ENCODE measurements at regions not wholly inside any gene's neighbourhood (a gene's known extent, or its start where the extent isn't known, plus 50 kb on each side); places are given as distances from the start of the nearest gene placed in this dataset.

DNA sequence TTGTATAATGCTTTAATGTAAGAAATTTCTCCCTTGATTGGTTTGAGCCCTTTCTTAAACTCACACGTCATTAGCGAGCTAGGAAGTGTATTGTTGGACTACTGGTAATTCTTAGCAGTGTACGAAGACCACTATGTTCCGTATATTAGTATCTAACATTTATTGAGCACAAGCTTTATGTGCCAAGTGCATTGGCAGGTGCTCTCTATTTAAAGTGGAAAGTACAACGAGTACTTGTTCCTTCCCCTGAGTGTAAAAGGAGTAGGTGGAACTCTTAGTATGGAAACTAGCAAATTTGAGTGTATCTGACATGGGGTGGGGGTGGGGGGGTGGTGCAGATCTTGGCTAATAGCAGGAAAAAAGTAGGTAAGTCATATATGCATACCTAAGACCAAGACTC is 594.7 kb downstream of the FGF9 start:
- no peak overlapping the region for H3K4me3 ChIP-seq (ENCODE audit: low read depth, low read length)
- TF ChIP-seq, protein P1, sequence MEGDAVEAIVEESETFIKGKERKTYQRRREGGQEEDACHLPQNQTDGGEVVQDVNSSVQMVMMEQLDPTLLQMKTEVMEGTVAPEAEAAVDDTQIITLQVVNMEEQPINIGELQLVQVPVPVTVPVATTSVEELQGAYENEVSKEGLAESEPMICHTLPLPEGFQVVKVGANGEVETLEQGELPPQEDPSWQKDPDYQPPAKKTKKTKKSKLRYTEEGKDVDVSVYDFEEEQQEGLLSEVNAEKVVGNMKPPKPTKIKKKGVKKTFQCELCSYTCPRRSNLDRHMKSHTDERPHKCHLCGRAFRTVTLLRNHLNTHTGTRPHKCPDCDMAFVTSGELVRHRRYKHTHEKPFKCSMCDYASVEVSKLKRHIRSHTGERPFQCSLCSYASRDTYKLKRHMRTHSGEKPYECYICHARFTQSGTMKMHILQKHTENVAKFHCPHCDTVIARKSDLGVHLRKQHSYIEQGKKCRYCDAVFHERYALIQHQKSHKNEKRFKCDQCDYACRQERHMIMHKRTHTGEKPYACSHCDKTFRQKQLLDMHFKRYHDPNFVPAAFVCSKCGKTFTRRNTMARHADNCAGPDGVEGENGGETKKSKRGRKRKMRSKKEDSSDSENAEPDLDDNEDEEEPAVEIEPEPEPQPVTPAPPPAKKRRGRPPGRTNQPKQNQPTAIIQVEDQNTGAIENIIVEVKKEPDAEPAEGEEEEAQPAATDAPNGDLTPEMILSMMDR (IDR thresholded peaks at IDR 0.05; ENCODE audit: borderline replicate concordance, insufficient read depth, low read depth, low read length) = no peak

- TF ChIP-seq, protein P1 (IDR thresholded peaks at IDR 0.05; ENCODE audit: borderline replicate concordance, insufficient read depth, low read depth, low read length) = no peak
- no peak overlapping the region for H3K4me3 ChIP-seq (ENCODE audit: low read depth, low read length)
Measured at GRCh38 chr13:22270881-22271280, 600.0 kb downstream of the FGF9 start.

- TF ChIP-seq, protein P1 (IDR thresholded peaks at IDR 0.05; ENCODE audit: borderline replicate concordance, insufficient read depth, low read depth, low read length) = no peak
- no peak overlapping the region for H3K4me3 ChIP-seq (ENCODE audit: low read depth, low read length)
Measured at GRCh38 chr13:22271903-22272302, 601.0 kb downstream of the FGF9 start.

GRCh38 chr13:22275393-22275792 is 604.5 kb downstream of the FGF9 start:
- TF ChIP-seq, protein P1 (IDR thresholded peaks at IDR 0.05; ENCODE audit: borderline replicate concordance, insufficient read depth, low read depth, low read length) = no peak
- H3K4me3 ChIP-seq (ENCODE audit: low read depth, low read length) = no peak overlapping the region

DNA sequence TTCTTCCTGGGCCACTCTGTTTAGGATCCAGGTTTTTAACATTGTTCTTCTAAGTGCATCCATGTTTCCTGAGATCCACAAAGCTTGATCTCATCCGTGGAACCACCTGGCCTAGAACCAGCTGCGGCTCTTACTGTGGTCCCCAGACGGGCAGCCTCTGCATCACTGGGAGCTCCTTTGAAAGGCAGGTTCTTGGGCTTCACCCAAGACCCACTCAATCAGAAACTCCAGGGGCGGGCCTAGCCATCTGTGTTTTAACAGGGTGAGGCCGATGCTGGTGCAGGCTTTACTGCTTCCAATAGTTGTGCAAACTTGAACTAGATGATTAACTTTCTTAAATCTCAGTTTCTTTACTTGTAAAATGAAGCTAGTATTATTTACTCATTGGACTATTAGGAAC is 605.7 kb downstream of the FGF9 start:
- H3K4me3 ChIP-seq (ENCODE audit: low read depth, low read length) = no peak overlapping the region
- TF ChIP-seq, protein P1 (IDR thresholded peaks at IDR 0.05; ENCODE audit: borderline replicate concordance, insufficient read depth, low read depth, low read length) = no peak

DNA sequence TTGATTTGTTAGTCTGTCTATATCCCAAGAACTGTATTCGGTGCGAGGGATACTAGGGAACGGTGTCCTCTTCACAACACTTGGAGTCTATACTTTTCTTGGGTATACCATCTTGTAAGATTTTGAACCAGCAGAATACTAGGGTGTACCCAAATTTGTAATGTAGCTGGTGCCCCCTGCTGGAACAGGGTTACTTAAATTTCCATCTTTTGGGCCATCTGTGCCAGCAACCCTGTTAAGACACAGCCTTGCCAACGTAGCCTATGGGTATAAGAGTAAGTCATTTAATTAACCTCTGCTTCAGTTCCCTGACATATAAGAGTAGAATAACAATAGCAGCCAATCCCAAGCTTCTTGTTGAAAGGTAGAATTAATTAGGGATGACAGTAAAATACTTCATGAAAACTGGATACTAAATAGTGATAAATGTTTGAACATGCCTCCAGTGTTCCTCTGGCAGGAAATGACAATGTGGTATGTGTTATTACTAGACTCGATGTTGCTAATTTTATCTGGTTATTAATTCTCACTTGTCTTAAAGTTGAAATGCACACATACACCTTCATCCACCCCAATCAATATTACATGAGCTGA is 607.6 kb downstream of the FGF9 start:
- H3K4me3 ChIP-seq (ENCODE audit: low read depth, low read length) = no peak overlapping the region
- TF ChIP-seq, protein P1 (IDR thresholded peaks at IDR 0.05; ENCODE audit: borderline replicate concordance, insufficient read depth, low read depth, low read length) = peak; percentile 17; the same call in 1 of the 2 replicates

GRCh38 chr13:22285867-22286266 is 615.0 kb downstream of the FGF9 start:
- no peak overlapping the region for H3K4me3 ChIP-seq (ENCODE audit: low read depth, low read length)
- TF ChIP-seq, protein P1 (IDR thresholded peaks at IDR 0.05; ENCODE audit: borderline replicate concordance, insufficient read depth, low read depth, low read length) = no peak

Measured in GM12875 (cell line).